Naive thymus-derived CD8-positive, alpha-beta T cell (primary cell): ENCODE measurements at regions not wholly inside any gene's neighbourhood (a gene's known extent, or its start where the extent isn't known, plus 50 kb on each side); places are given as distances from the start of the nearest gene placed in this dataset.

Experiments
- ATAC-seq, 2 donors: fragments of 150-1000 bp; cut with Tn5 transposase in 1 of 2; sonication (Bioruptor Pico), chemical (Tn5 transposase) in 1 of 2; 1 replicate in 1 of 2; 2 replicates in 1 of 2; pipeline ENCODE4 v1.10.0; 2021; ENCODE audit warnings: mild to moderate bottlenecking in 2 of 2, moderate library complexity in 2 of 2
- POLR2A ChIA-PET: fragments of 350-600 bp; sonication (Branson Sonifier 250); formaldehyde crosslinking; loops from one replicate; lab custom pipeline; 2021; ENCODE audit warnings: antibody characterized with exemption; lab: Charles Lee
- DNase-seq, 10 donors: peaks; one replicate each; pipeline versions ENCODE4 v3.0.0 to v3.0.0-alpha.2; 2020 to 2022
- H3K27ac Mint-ChIP-seq, 10 donors: one replicate each; pipeline ENCODE4 v1.8.0; 2020 to 2022; ENCODE audit warnings: mild to moderate bottlenecking in 10 of 10, mixed read lengths in 10 of 10, moderate library complexity in 4 of 10, inconsistent platforms in 1 of 10
- H3K27me3 Mint-ChIP-seq, 5 donors: one replicate each; pipeline ENCODE4 v1.8.0; 2021 to 2022; ENCODE audit warnings: mixed read lengths in 5 of 5
- H3K36me3 Mint-ChIP-seq, 3 donors: one replicate each; pipeline ENCODE4 v1.8.0; 2020 to 2022; ENCODE audit warnings: mixed read lengths in 3 of 3, mild to moderate bottlenecking in 2 of 3, inconsistent platforms in 1 of 3
- H3K4me1 Mint-ChIP-seq, 4 donors: one replicate each; pipeline ENCODE4 v1.8.0; 2021 to 2022; ENCODE audit warnings: mixed read lengths in 4 of 4
- H3K4me3 Mint-ChIP-seq, 10 donors: one replicate each; pipeline ENCODE4 v1.8.0; 2020 to 2022; ENCODE audit warnings: mild to moderate bottlenecking in 10 of 10, mixed read lengths in 10 of 10, moderate library complexity in 6 of 10, inconsistent platforms in 1 of 10
- H3K9me3 Mint-ChIP-seq, 9 donors: one replicate each; pipeline ENCODE4 v1.8.0; 2020 to 2022; ENCODE audit warnings: mixed read lengths in 9 of 9, mild to moderate bottlenecking in 3 of 9, inconsistent platforms in 1 of 9, moderate library complexity in 1 of 9

- Mint-ChIP-seq H3K9me3 (no peaks in the 10 kb centered on the region), H3K4me3 (no peak overlapping the region), H3K27ac (no peak overlapping the region), H3K27me3 (no peaks in the 10 kb centered on the region), H3K36me3 (no peaks in the 10 kb centered on the region), H3K4me1 (no peaks in the 10 kb centered on the region)
- no peak for DNase-seq
- POLR2A ChIA-PET = no interaction called here
- ATAC-seq = no peak
These were observed 262.5 kb downstream of the RASSF9 start for GRCh38 chr12:85573635-85574214.

- DNase-seq (no peak), ATAC-seq (no peak)
- H3K27me3 Mint-ChIP-seq = no peaks in the 10 kb centered on the region
- no peak overlapping the region for H3K27ac Mint-ChIP-seq
- H3K4me1 Mint-ChIP-seq = no peaks in the 10 kb centered on the region
- H3K36me3 Mint-ChIP-seq = no peaks in the 10 kb centered on the region
- POLR2A ChIA-PET = no interaction called here
- H3K9me3 Mint-ChIP-seq = no peaks in the 10 kb centered on the region
- H3K4me3 Mint-ChIP-seq = no peak overlapping the region
These were observed 261.9 kb downstream of the RASSF9 start for GRCh38 chr12:85574291-85574690.

GRCh38 chr12:85575120-85576096 lies 260.8 kb downstream of the RASSF9 start:
- POLR2A ChIA-PET = no interaction called here
- no peaks in the 10 kb centered on the region for H3K36me3 Mint-ChIP-seq
- H3K4me3 Mint-ChIP-seq = no peak overlapping the region
- H3K9me3 Mint-ChIP-seq = no peaks in the 10 kb centered on the region
- no peak overlapping the region for H3K27ac Mint-ChIP-seq
- no peaks in the 10 kb centered on the region for H3K4me1 Mint-ChIP-seq
- DNase-seq (peak in 1 of 10 donors; percentile 4), ATAC-seq (no peak)
- H3K27me3 Mint-ChIP-seq = no peaks in the 10 kb centered on the region

- POLR2A ChIA-PET = no interaction called here
- Mint-ChIP-seq H3K4me3 (no peak overlapping the region), H3K9me3 (no peaks in the 10 kb centered on the region), H3K36me3 (no peaks in the 10 kb centered on the region), H3K27me3 (no peaks in the 10 kb centered on the region), H3K4me1 (no peaks in the 10 kb centered on the region), H3K27ac (no peak overlapping the region)
- DNase-seq = no peak
- no peak for ATAC-seq
These were observed 255.5 kb downstream of the RASSF9 start for GRCh38 chr12:85580562-85581168.

- no peak overlapping the region for H3K27ac Mint-ChIP-seq
- H3K4me3 Mint-ChIP-seq = no peak overlapping the region
- no peaks in the 10 kb centered on the region for H3K36me3 Mint-ChIP-seq
- POLR2A ChIA-PET = no interaction called here
- H3K9me3 Mint-ChIP-seq = peaks cover 0 to 5% (median 0%) of the 10 kb centered on the region in 9 donors
- no peaks in the 10 kb centered on the region for H3K27me3 Mint-ChIP-seq
- ATAC-seq (no peak), DNase-seq (no peak)
- H3K4me1 Mint-ChIP-seq = no peaks in the 10 kb centered on the region
These were observed 249.1 kb downstream of the RASSF9 start for GRCh38 chr12:85587158-85587557.

GRCh38 chr12:85588221-85588620 lies 248.0 kb downstream of the RASSF9 start:
- Mint-ChIP-seq H3K4me3 (no peak overlapping the region), H3K9me3 (peaks cover 0 to 8% (median 0%) of the 10 kb centered on the region in 9 donors), H3K27me3 (no peaks in the 10 kb centered on the region), H3K4me1 (no peaks in the 10 kb centered on the region), H3K27ac (no peak overlapping the region), H3K36me3 (no peaks in the 10 kb centered on the region)
- DNase-seq (no peak), ATAC-seq (no peak)
- POLR2A ChIA-PET = no interaction called here

GRCh38 chr12:85600841-85601240 lies 235.4 kb downstream of the RASSF9 start:
- Mint-ChIP-seq H3K27ac (no peak overlapping the region), H3K27me3 (no peaks in the 10 kb centered on the region), H3K4me3 (no peak overlapping the region), H3K9me3 (peaks cover 0 to 24% (median 8%) of the 10 kb centered on the region in 9 donors), H3K4me1 (no peaks in the 10 kb centered on the region), H3K36me3 (peaks cover 0 to 4% (median 0%) of the 10 kb centered on the region in 3 donors)
- ATAC-seq (no peak), DNase-seq (no peak)
- POLR2A ChIA-PET = no interaction called here

- DNase-seq (no peak), ATAC-seq (no peak)
- Mint-ChIP-seq H3K4me3 (no peak overlapping the region), H3K9me3 (peaks cover 0 to 17% (median 0%) of the 10 kb centered on the region in 9 donors), H3K27ac (no peak overlapping the region), H3K36me3 (no peaks in the 10 kb centered on the region), H3K27me3 (no peaks in the 10 kb centered on the region), H3K4me1 (no peaks in the 10 kb centered on the region)
- POLR2A ChIA-PET = no interaction called here
These were observed 232.7 kb downstream of the RASSF9 start for GRCh38 chr12:85603556-85603955.

- Mint-ChIP-seq H3K27me3 (no peaks in the 10 kb centered on the region), H3K36me3 (no peaks in the 10 kb centered on the region), H3K4me3 (no peak overlapping the region), H3K4me1 (no peaks in the 10 kb centered on the region), H3K27ac (no peak overlapping the region), H3K9me3 (peaks cover 0 to 18% (median 0%) of the 10 kb centered on the region in 9 donors)
- DNase-seq (no peak), ATAC-seq (no peak)
- POLR2A ChIA-PET = interaction anchor here (0.6 kb wide), 1 partner anchor 157 kb away, joined by 5 read pairs; no protein-coding TSS in a partner anchor
These were observed 229.8 kb downstream of the RASSF9 start for GRCh38 chr12:85606455-85606854.

GRCh38 chr12:85609778-85610177 lies 226.4 kb downstream of the RASSF9 start:
- POLR2A ChIA-PET = no interaction called here
- Mint-ChIP-seq H3K36me3 (no peaks in the 10 kb centered on the region), H3K9me3 (peaks cover 0 to 18% (median 0%) of the 10 kb centered on the region in 9 donors), H3K27me3 (no peaks in the 10 kb centered on the region), H3K4me3 (no peak overlapping the region), H3K27ac (no peak overlapping the region), H3K4me1 (no peaks in the 10 kb centered on the region)
- ATAC-seq (no peak), DNase-seq (no peak)

GRCh38 chr12:85610194-85610593 lies 226.0 kb downstream of the RASSF9 start:
- Mint-ChIP-seq H3K36me3 (no peaks in the 10 kb centered on the region), H3K27ac (no peak overlapping the region), H3K9me3 (peaks cover 0 to 18% (median 0%) of the 10 kb centered on the region in 9 donors), H3K4me1 (no peaks in the 10 kb centered on the region), H3K4me3 (no peak overlapping the region), H3K27me3 (no peaks in the 10 kb centered on the region)
- POLR2A ChIA-PET = no interaction called here
- no peak for DNase-seq
- no peak for ATAC-seq

- Mint-ChIP-seq H3K36me3 (no peaks in the 10 kb centered on the region), H3K9me3 (peaks cover 0 to 6% (median 0%) of the 10 kb centered on the region in 9 donors), H3K27me3 (no peaks in the 10 kb centered on the region)
These were observed 220.0 kb downstream of the RASSF9 start for GRCh38 chr12:85616201-85616600.

More at GRCh38 chr12:85616201-85616600, 220.0 kb downstream of the RASSF9 start:
- no peak overlapping the region for H3K27ac Mint-ChIP-seq
- DNase-seq (no peak), ATAC-seq (no peak)
- no peaks in the 10 kb centered on the region for H3K4me1 Mint-ChIP-seq
- POLR2A ChIA-PET = no interaction called here
- H3K4me3 Mint-ChIP-seq = no peak overlapping the region
